D721Med (cell line): ENCODE measurements at regions not wholly inside any gene's neighbourhood (a gene's known extent, or its start where the extent isn't known, plus 50 kb on each side); places are given as distances from the start of the nearest gene placed in this dataset.

Source experiments
- DNase-seq: peaks from one replicate; pipeline ENCODE4 v3.0.0; 2011; ENCODE audit warnings: low spot score; ENCODE audit not compliant: insufficient read length
- FAIRE-seq: peaks from 2 replicates; lab custom pipeline; 2011; peaks lifted over from hg19 to GRCh38; lab: Jason Lieb, UNC
- CTCF ChIP-seq: IDR thresholded peaks from 2 replicates; pipeline ENCODE4 v1.5.1; 2012; ENCODE audit warnings: mild to moderate bottlenecking, control low read depth; ENCODE audit not compliant: insufficient read depth; ENCODE audit errors: missing control alignments

GRCh38 chr16:80203821-80204220 lies 337.0 kb upstream of the DYNLRB2 start:
- no peak for TF ChIP-seq CTCF
- FAIRE-seq (no peak), DNase-seq (no peak)

GRCh38 chr16:80202831-80203413 lies 337.9 kb upstream of the DYNLRB2 start:
- TF ChIP-seq CTCF = no peak
- FAIRE-seq (no peak), DNase-seq (no peak)

GRCh38 chr16:80200079-80200478 lies 340.7 kb upstream of the DYNLRB2 start:
- no peak for TF ChIP-seq CTCF
- DNase-seq (no peak), FAIRE-seq (no peak)

- no peak for TF ChIP-seq CTCF
- no peak for FAIRE-seq
- DNase-seq = no peak
These were observed 341.2 kb upstream of the DYNLRB2 start for GRCh38 chr16:80199614-80200013.

- FAIRE-seq (no peak), DNase-seq (no peak)
- TF ChIP-seq CTCF = no peak
These were observed 342.2 kb upstream of the DYNLRB2 start for GRCh38 chr16:80198311-80199299.

GRCh38 chr16:80197741-80198201 lies 343.0 kb upstream of the DYNLRB2 start:
- no peak for FAIRE-seq
- no peak for DNase-seq
- no peak for TF ChIP-seq CTCF

GRCh38 chr16:80191928-80192327 lies 348.9 kb upstream of the DYNLRB2 start:
- no peak for DNase-seq

More at GRCh38 chr16:80191928-80192327, 348.9 kb upstream of the DYNLRB2 start:
- no peak for TF ChIP-seq CTCF
- FAIRE-seq = no peak
